HG03342 (cell line): ENCODE measurements at regions not wholly inside any gene's neighbourhood (a gene's known extent, or its start where the extent isn't known, plus 50 kb on each side); places are given as distances from the start of the nearest gene placed in this dataset.

ENCODE experiments used
- ATAC-seq: cut with Tn5 transposase; IDR thresholded peaks from one replicate; pipeline ENCODE4 v1.9.1; 2021; ENCODE audit warnings: mild to moderate bottlenecking, moderate library complexity; ENCODE audit not compliant: unreplicated experiment

DNA sequence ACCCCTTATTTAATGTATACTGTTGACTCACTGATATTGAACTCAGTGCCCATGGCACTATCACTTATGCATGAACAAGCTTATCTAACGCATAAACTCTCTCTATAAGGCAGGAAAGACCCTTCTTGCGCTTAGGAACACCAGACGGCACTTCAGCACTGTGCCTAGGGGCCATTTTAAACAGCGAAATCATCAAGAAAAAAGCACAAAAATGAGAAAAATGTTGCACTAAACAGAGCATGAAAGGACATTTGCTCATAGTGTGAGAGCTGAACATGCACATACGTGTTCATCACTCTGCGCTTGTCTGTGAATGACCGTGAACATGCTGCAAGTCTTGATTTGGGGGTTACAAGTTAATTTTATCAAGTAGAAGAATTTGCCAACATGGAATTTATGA is 109.6 kb downstream of the WDR11 start:
- no peak for ATAC-seq

DNA sequence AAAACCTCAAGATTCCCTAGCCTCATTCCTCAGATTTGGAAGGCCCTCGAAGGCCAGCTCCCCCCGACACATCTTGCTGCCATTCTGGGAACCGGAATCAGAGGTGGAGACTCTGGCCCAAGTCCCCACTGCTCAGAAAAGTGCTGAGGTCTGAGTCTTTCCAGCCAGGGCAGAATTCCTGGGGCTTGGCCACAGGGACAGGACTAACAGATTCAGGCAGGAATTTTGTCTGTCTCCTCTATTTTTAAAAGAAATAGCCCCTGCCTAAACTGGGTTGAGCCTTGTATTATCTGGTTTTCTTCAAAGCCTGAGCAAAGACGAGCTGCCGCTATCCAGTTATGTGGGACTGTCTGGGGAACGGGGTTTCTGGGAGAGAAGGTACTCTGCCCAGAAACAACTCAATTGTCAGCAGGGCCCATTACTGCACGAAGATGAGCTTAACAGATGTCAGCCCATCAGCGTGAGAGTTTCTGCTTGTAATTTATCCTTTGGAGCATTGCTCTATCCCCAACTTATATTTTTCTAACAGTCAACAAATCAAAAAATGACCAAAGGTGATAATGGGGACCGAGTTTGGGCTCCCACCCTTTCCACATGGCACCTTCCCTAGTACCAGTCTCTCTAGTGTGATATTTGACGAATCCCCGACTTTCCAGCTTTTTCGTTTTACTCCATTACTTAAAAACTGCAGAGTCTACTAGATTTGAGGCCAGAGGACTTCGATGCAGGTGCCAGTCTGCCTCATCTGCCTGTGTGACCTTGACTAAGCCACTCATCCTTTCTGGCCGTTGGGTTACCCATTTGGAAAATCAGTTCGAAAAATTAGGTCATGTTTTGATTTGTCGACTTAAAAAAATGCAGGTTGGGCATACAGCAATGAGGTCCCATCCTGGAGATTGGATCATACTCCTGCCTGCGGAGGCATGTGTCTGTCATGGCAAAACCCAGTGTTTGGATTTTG is 110.9 kb downstream of the WDR11 start:
- ATAC-seq = no peak

DNA sequence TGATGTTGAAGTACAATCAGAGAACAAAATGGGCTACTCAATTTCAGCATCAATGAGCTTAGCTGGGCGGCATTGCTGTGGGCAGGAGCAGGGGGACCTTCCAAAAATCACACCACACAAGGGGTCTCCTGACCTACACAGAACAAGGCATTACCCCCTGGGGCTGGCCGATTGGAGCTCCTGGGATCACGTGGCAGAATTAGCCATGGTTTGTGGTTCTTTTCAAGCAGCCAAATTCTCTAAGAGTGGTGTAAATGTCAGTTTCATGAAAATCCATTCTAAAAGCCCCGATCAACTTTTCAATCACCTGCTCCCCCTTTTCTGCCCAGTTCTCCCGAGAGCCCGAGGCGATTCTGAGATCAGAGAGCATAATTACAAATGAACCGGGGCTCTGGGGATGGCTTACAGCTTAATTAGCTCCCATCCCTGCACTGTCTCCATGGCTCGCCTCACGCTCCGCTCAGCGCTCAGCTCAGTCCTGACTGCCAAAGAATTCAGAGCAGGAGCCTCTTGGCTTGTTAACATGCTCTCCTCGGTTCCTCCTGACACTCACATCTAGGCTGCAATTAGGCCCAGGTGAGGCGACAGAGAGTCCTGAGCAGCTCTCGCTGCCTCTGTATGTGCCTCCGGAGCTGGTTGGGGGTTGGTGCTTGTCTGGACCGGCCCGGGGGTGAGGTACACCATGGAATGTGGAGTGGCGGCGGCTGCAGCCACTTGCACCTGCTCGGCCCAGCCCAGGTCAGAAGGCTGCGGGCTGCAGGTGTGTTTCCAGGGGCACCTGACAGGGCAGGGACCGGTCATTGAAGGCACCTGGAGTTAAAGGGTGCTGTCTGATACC is 111.8 kb downstream of the WDR11 start:
- ATAC-seq = no peak

DNA sequence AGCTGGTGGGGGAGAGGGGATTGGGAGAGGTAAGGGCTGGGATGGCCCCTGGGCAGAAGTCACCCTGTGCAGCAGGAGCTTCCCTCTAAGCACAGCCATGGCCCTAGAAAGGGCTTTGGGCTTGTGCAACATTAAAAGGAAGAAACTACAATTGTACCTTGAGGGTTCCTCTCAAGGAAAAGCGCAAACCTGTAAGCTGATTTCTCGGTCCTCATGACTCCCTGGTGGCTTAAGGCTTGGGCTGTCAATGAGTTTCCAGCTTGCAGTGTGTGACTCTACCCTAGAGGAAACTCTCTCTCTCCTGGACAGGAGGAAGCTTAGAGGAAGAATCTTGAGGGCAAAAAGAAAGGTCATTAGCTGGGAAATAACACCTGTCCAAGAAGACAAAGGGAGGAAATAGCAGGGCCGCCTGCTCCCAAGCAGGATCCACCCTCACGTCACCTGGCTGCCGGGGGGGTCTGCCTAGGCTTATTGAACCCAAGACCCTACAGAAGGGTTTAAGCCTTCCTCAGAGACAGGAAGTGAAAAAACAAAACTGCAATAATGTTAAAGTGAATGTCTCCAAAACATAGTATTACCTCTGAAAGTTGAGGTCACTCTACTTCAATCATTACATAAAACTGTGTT is 112.5 kb downstream of the WDR11 start:
- no peak for ATAC-seq

DNA sequence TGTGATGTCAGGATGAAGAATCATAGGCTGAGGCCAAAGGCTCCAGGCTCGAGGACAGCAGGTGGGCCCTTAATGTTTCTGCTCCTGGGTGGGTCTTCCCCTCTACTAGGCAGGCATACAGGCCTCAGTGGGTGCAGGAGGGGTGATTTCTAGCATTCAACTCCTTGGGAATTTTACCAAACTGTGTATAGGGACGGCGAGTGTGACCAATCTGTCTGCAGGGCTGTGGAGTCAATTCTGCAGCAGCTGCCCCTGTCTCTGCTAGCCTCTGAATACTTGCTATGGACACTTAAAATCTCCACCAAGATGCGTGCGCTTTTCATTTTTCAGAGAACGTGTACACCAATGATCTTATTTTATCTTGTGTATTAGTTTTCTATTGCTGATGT is 115.5 kb downstream of the WDR11 start:
- ATAC-seq = no peak

DNA sequence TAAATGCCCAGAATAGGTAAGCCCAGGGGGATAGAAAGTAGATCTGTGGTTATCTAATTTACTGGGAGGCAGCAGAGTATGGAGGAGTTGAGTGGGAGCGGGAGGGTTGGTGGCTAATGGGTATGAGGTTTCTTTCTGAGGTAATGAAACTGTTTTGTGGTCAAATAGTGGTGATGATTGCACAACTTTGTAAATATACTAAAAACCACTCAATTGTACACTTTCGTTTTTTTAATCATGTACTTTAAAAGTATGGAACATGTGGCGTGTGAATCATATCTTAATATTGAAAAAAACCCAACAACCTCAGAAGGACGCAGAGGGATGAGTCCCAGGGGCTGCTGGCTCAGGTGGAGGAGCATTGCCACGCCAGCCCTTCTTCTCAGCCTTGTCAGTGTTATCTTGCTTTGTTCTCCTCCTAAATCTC is 118.1 kb downstream of the WDR11 start:
- peak; percentile 66 for ATAC-seq

DNA sequence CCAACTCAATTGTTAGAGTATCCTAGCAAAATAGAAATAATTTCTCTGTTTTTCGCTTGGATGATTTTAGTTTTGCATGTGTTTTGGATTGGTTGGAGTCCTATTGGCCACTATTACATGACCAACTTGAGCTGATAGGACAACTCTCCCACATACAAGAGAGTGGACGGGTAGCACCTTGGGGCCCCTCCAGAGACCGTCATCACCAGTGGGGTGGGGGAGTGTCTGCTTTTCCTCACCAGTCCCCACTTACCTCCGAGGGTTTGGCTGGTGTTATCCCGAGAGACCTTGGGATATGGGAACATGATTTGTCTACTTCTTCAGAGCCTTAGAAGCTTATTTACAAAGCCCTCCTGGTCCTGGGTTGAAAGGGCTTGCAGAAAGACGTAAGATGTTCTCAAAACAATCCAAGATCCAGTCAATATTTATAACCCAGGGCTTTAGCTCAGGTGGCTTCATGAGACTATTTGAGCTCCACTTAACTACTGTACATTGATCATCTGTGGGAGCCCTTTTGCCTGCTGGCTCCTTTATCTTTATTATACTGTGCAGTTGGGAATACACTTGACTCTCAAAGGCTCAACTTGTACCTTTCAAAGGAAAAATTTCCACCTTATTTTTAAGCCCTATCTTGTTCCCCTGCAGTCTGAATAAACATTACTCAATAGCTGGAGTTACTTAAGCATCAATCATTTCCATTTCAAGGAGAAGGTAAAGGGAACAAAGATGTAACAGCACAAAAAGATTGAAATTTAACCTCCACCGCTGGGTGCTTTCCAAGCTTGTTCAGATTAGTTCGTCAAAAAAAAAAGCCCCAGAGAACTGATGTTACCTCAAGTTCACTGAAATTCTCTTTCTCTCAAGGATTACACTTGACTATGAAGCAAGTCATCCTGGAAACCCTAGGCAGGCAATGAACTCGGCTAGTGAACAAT is 119.7 kb downstream of the WDR11 start:
- ATAC-seq = no peak

DNA sequence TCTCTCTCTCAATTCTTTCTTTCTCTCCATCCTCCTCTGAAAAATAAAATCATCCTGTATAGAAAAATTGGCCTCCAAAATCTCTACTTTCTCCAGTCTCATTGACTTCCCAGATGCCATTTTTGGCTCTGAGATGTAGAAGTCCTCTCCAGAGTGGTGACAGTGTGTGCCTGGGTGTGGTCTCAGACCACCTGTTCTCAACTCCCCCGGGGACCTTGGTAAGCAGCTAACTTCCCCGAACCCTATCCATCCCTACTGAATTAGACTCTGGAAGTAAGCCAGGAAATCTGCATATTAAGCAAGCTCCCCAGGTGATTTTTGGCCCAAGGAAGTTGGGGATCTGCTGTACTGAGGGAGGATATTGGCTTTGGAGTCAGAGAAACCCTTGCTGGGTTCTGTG is 120.5 kb downstream of the WDR11 start:
- ATAC-seq = no peak

DNA sequence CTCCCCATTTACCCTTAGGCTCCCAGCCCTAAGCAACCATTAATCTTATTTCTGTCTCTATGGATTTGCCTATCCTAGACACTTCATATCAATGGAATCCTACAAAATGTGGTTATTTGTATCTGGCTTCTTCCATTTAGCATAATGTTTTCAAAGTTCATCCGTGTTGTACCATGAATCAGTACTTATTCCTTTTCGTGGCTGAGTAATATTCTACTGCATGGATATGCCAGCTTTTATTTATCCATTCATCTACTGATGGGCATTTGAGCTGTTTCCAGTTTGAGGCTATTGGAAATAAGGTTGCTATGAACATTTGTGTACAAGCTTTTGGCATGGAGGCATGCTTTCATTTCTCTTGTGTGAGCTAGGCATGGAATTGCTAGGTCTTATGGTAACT is 121.1 kb downstream of the WDR11 start:
- no peak for ATAC-seq

DNA sequence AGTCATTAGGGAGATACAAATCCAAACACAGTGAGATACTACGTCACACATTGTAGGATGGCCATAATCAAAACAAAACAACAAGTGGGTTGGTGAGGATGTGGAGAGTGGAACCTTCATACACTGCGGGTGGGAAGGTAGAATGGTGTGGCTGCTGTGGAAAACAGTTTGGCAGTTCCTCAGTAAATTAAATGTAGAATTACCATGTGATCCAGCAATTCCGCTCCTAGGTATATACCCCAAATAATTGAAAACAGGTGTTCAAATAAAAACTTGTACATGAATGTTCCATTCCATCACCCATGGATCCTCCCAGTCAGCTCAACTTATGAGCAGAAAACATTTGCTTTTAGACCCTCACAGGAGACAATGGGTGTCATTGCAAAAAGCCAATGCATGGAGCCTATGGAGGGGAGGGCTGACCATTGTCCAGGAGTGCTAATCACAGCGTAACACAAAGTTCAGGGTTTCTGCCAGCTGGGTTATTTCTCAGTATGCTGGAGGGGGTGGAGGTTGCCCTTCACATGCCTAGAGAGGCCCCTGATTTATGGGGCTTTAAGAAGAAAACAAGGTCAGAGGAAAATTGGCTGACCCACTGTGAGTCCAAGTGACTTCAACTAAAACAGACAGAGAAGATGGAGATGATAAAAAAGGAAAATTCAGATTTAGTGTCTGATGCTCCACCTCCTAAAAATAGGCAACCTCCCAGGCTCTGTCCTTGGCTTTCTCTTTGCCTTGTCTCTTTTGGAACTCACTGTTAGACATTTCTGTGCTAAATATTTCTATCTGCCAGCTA is 124.1 kb downstream of the WDR11 start:
- ATAC-seq = no peak

DNA sequence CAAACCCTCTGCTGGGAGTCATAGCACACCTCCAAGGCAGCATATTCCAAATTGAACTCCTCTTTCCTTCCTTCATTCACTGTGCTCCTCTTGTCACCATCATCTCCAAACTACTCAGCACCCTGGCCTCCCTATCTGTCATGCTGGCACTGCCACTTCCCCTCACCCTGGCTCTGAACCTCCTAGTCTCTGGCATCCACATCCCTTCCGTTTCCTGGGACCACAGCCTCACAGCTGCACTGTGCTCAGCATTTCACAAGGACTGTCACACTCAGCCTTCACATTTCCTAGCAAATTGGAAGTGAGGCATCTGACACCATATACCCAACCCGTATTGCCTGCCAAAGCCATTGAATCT is 124.7 kb downstream of the WDR11 start:
- ATAC-seq = no peak

DNA sequence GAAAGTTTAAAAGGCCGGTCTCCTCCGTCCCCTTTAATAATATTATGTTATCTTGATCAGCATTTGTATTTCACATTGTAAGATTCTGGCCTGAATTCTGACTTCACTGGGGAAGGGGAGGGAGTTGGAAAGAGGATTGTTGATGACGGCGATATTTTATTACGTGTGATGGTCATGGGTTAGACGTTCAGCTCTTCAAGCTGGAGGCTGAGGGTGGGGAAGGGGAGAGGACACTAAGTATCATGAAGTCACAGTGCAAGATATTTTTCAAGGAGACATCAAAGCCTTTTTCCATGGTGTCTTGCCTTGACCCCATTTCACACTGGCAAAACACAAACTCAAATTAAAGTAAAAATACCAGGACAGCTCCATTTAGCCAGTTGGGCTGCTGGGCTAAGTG is 126.7 kb downstream of the WDR11 start:
- no peak for ATAC-seq

DNA sequence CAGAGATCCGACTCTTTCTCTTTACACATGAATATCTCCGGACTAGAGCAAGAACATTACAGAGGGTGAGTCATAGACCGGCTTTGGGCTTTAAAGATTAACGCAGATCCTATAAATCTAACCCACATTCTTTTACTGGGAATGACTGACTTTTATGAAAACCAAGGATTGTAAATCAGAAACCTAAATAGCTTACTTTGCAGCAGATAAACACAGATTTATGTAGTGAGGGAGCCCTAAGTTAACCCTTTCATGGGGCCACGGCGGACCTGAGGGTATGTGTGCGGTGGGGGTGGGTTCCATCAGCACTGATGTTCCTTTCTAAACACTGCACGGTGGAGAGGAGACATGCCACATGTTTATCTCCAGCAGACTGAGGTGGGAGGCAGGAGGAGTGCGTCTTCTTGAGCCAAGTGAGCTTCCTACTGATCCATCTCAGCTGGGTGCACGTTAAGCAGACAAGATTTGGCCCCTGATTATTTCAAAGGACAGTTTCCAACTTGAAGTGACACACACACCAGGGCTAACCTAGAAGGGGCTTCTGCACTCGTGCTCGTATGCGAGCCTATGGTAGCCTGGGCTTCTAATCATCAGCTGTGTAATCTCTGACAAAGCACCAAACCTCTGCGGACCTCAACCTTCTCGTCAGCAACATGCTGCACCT is 127.6 kb downstream of the WDR11 start:
- ATAC-seq = no peak

DNA sequence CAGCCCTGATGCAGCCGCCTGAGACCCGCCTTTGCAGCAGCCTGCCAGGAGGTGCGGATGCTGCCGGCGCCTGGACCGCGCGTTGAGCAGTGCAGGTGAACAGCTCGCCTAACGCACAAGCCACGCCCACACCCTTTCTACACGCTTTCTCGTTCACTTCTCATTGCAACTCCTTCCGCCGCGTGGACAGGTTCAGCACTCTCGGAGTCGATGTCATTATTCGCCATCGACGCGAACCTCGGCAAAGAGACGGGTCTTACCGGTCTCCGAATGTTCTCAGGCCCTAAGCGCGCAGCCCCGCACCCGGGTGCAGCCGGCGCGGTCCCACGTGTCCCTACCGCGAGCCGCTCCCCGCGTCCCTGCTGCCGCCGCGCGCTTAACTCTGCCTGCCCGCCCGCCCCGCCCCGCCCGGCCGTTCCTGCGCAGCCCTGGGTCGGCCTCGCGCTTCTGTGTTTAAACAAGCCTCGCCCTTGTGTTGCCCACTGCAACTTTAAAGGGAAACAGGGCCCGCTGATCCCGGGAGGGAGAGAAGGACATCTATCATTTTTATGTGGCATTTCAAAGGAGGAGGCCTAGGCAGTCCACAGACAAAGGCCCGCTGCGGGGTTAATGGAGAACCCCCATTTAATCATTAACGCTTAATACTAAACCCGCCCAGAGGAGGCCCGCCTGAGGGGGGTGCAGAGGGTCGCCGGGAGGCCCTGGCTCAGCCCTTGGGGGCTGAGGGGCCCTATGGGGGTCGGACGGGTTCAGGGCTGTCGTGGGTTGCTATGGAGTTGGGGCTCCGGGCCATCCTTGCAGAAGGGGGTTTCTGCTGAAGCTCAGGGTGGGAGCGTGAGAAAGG is 128.5 kb downstream of the WDR11 start:
- no peak for ATAC-seq

DNA sequence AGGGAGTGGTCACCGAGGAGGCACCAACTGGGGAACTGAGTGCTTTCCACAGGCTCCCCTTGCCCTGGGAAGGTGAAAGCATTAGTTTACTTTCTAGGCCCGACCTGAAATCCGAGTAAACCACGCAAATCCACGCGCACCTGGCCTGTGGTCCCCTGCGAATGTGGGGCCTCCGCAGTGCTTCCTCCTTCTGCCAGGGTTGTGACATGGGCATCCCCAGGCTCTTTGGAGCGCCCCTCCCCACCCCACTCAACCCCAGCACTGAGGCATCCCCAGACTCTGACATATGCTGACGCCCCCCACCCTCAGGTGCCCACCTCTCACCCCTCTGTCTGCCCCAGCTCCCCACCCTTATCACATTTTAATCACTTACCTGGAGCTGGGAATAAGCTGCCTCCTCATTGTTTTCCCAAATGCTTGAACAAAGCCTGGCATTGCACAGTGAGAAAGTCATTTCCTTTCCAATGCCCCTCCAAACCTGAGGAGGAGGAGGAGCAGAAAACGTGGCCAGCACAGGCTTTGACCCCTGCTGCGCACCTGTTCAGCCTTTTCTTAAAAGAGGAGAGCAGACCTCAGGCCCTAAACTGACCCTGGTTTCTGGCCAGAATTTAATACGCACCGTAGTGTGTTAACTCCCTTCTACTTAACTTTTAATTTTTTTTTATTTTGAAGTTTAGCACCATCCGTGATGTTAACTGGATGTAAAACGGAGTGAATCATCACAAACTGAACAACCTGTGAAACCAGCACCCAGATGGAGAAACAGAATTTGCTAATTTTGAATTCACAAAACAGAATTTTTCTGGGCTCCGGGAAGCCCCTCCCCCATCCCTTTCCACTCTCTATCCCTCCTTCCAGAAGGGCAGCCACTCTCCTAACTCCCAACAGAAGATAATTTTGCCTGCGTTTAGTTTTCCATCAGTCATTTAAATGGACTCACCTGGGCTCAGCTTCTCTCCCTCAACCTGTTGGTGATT is 129.4 kb downstream of the WDR11 start:
- no peak for ATAC-seq

DNA sequence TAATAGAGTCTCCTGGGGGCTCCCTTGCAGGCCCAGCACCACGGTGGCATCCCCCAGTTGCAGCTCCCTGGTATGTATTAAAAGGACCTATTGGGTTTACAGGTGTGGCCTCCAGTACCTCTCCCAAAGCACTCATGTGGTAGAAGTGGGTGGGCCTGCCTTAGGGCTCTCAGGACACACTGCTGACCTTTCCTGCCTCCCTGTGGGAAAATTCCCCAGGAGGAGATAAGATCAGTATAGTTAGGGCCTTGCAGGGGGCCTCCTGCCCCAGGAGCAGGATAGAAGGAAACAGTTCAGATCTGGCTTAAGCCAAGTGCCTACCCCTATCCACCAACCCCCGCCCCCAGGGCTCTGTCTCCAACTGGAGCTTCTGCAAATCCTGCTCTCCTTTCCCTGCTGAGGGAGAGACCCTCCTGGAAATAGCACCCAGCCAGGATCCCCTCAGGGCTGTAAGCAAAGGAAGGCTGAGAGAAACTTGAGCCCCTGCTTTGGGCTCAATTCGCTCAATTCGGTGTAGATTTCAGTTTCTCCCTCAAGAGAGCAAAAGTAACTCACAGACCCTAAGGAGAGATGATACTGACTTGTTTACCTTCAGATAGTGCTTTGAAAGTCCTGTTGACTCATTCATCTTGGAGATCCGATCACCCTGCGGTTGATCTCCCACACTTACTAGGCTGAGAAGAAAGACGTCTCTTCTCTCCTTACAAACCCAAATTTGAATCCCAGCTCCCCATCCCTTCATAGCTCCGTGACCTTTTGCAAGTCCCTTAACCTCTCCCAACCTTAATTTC is 130.6 kb downstream of the WDR11 start:
- ATAC-seq = no peak
